GM12891 (cell line): ENCODE measurements at regions not wholly inside any gene's neighbourhood (a gene's known extent, or its start where the extent isn't known, plus 50 kb on each side); places are given as distances from the start of the nearest gene placed in this dataset.

Experiments
- POLR2A ChIP-seq: IDR thresholded peaks from 2 replicates; pipeline ENCODE4 v1.6.1; 2011; ENCODE audit warnings: low read depth, low read length, control low read depth
- POLR2AphosphoS5 ChIP-seq: IDR thresholded peaks from 2 replicates; pipeline ENCODE4 v1.6.1; 2011; ENCODE audit warnings: low read depth, low read length, control low read depth

GRCh38 chr4:81580346-81580993 is 108.8 kb upstream of the RASGEF1B start:
- no peak for TF ChIP-seq POLR2AphosphoS5
- no peak for TF ChIP-seq POLR2A
